B cell (primary cell): ENCODE measurements at regions not wholly inside any gene's neighbourhood (a gene's known extent, or its start where the extent isn't known, plus 50 kb on each side); places are given as distances from the start of the nearest gene placed in this dataset.
A peak's percentile ranks its signal among the peaks of the same experiment; 100 is the strongest.

Source experiments
- ATAC-seq: fragments of 200-7000 bp; cut with Tn5 transposase; one replicate; pipeline ENCODE4 v1.10.0; 2021; ENCODE audit warnings: low read depth, mild to moderate bottlenecking, moderate number of reproducible peaks, moderate library complexity
- CTCF ChIA-PET: fragments of 350-600 bp; sonication (Branson Sonifier 250); formaldehyde crosslinking; loops from one replicate; lab custom pipeline; 2021; ENCODE audit warnings: antibody characterized with exemption, inconsistent platforms; lab: Charles Lee
- POLR2A ChIA-PET: fragments of 350-600 bp; sonication (Branson Sonifier 250); formaldehyde crosslinking; loops from one replicate; lab custom pipeline; 2021; ENCODE audit warnings: antibody characterized with exemption; lab: Charles Lee
- DNase-seq: peaks from one replicate; pipeline ENCODE4 v3.0.0; 2013
- H2AFZ ChIP-seq: 2 replicates; pipeline ENCODE4 v1.6.1; 2012; ENCODE audit warnings: mild to moderate bottlenecking, low read depth, low read length; ENCODE audit not compliant: insufficient read depth, poor library complexity, severe bottlenecking
- H3K27ac ChIP-seq, 2 donors: 1 replicate in 1 of 2; 2 replicates in 1 of 2; pipeline ENCODE4 v1.5.1; 2012 to 2013; ENCODE audit warnings: low read length in 2 of 2, mild to moderate bottlenecking in 2 of 2, moderate library complexity in 1 of 2
- H3K27me3 ChIP-seq, 4 experiments: fragments of 200-600 bp in 1 of 4; sonication (generic) in 1 of 4; replicated peaks in 1 of 4; 1 replicate in 2 of 4; 2 replicates in 2 of 4; pipeline versions ENCODE4 v1.6.1 to v1.7.0; 2013 to 2016; ENCODE audit warnings: low read length in 3 of 4, mild to moderate bottlenecking in 2 of 4, mixed read lengths in 1 of 4, moderate library complexity in 1 of 4; ENCODE audit not compliant: insufficient read depth in 4 of 4, control insufficient read depth in 3 of 4; ENCODE audit errors: control extremely low read depth in 1 of 4
- H3K36me3 ChIP-seq, 2 experiments: replicated peaks in 1 of 2; 1 replicate in 1 of 2; 2 replicates in 1 of 2; pipeline versions ENCODE4 v1.6.1 to v1.7.1; 2013; ENCODE audit warnings: low read length in 1 of 2; ENCODE audit not compliant: insufficient read depth in 2 of 2, control insufficient read depth in 1 of 2; ENCODE audit errors: control extremely low read depth in 1 of 2, extremely low read depth in 1 of 2
- H3K4me1 ChIP-seq, 2 donors: fragments of 200-600 bp in 1 of 2; sonication (generic) in 1 of 2; 1 replicate in 1 of 2; 2 replicates in 1 of 2; pipeline versions ENCODE4 v1.5.1 to v1.6.1; 2013 to 2017; ENCODE audit warnings: low read length in 2 of 2; ENCODE audit not compliant: control insufficient read depth in 2 of 2, insufficient read depth in 2 of 2
- H3K4me2 ChIP-seq: replicated peaks from 2 replicates; pipeline ENCODE3; 2012; ENCODE audit warnings: mild to moderate bottlenecking, low read depth, low read length; ENCODE audit not compliant: poor library complexity, severe bottlenecking
- H3K4me3 ChIP-seq, 5 experiments: fragments of 200-600 bp in 1 of 5; sonication (generic) in 1 of 5; 1 replicate in 3 of 5; 2 replicates in 2 of 5; pipeline versions ENCODE4 v1.5.1 to v1.7.0; 2011 to 2016; ENCODE audit warnings: low read length in 4 of 5, mild to moderate bottlenecking in 4 of 5, low read depth in 2 of 5, control low read depth in 1 of 5, moderate library complexity in 1 of 5; ENCODE audit not compliant: insufficient read depth in 1 of 5; ENCODE audit errors: control extremely low read depth in 1 of 5, extremely low read depth in 1 of 5
- H3K79me2 ChIP-seq: fragments of 200-600 bp; sonication (generic); one replicate; pipeline ENCODE4 v1.6.0; 2016; ENCODE audit warnings: low read length; ENCODE audit not compliant: control insufficient read depth, insufficient read depth
- H3K9ac ChIP-seq: fragments of 200-600 bp; sonication (generic); 2 replicates; pipeline ENCODE4 v1.6.1; 2017; ENCODE audit warnings: mild to moderate bottlenecking, low read length, moderate library complexity
- H3K9me3 ChIP-seq, 3 donors: one replicate each; pipeline versions ENCODE4 v1.6.1 to v1.7.1; 2013; ENCODE audit warnings: low read length in 2 of 3; ENCODE audit not compliant: control insufficient read depth in 2 of 3, insufficient read depth in 1 of 3; ENCODE audit errors: control extremely low read depth in 1 of 3
- H4K20me1 ChIP-seq: 2 replicates; pipeline ENCODE4 v1.6.0; 2012; ENCODE audit warnings: mild to moderate bottlenecking, low read length; ENCODE audit not compliant: insufficient read depth, control insufficient read depth, poor library complexity, severe bottlenecking
- H3K27ac Mint-ChIP-seq: one replicate; pipeline ENCODE4 v1.8.0; 2021; ENCODE audit warnings: mixed read lengths
- H3K27me3 Mint-ChIP-seq: one replicate; pipeline ENCODE4 v1.8.0; 2021; ENCODE audit warnings: mixed read lengths
- H3K4me1 Mint-ChIP-seq: one replicate; pipeline ENCODE4 v1.8.0; 2021; ENCODE audit warnings: mixed read lengths
- H3K4me3 Mint-ChIP-seq: one replicate; pipeline ENCODE4 v1.8.0; 2021; ENCODE audit warnings: mixed read lengths
- H3K9me3 Mint-ChIP-seq: one replicate; pipeline ENCODE4 v1.8.0; 2022; ENCODE audit warnings: mixed read lengths; ENCODE audit not compliant: insufficient read depth
- CTCF ChIP-seq: fragments of 200-600 bp; IDR thresholded peaks from one replicate; pipeline ENCODE4 v1.8.0; 2022; ENCODE audit warnings: antibody characterized with exemption, mild to moderate bottlenecking
- EZH2 ChIP-seq: IDR thresholded peaks from 2 replicates; pipeline ENCODE4 v1.6.1; 2012; ENCODE audit warnings: borderline replicate concordance, low read depth, mild to moderate bottlenecking, moderate library complexity, low read length; ENCODE audit not compliant: insufficient read depth, poor library complexity, severe bottlenecking
- WGBS: methylation state at CpG from one replicate; pipeline ENCODE4 v1.1.5; 2013; ENCODE audit warnings: missing lambda C conversion rate; ENCODE audit not compliant: insufficient coverage; 5-methylcytosine and 5-hydroxymethylcytosine counted together
- intact Hi-C: fragments of 100-400 bp; cut with micrococcal nuclease; formaldehyde crosslinking; loops from one replicate; pipeline ENCODE4 v1.10.0; 2022

- Mint-ChIP-seq H3K27ac (peak overlapping the region; percentile 46), H3K4me3 (no peak overlapping the region), H3K9me3 (peaks cover 4% of the 10 kb centered on the region), H3K4me1 (peaks cover 33% of the 10 kb centered on the region), H3K27me3 (peaks cover 39% of the 10 kb centered on the region)
- peaks cover 33 to 53% of the 10 kb centered on the region in 2 donors for H3K4me1 ChIP-seq
- no peaks in the 10 kb centered on the region for H3K79me2 ChIP-seq
- intact Hi-C loops = no loop called here
- no peak overlapping the region for H3K9ac ChIP-seq
- WGBS = 87% methylated on average over 11 of the region's 16 CpGs
- H3K4me3 ChIP-seq = no peak overlapping the region
- H3K9me3 ChIP-seq = peaks cover 2 to 28% (median 5%) of the 10 kb centered on the region in 3 donors
- TF ChIP-seq CTCF (no peak), EZH2 (no peak)
- ATAC-seq = no peak
- ChIA-PET POLR2A (no interaction called here), CTCF (no interaction called here)
- no peaks in the 10 kb centered on the region for H4K20me1 ChIP-seq
- H3K36me3 ChIP-seq = no peaks in the 10 kb centered on the region
- no peak overlapping the region for H2AFZ ChIP-seq
- DNase-seq = no peak
- H3K4me2 ChIP-seq = no peak overlapping the region
- no peak overlapping the region for H3K27ac ChIP-seq
- peaks cover 0 to 60% (median 18%) of the 10 kb centered on the region in 4 experiments for H3K27me3 ChIP-seq
These were observed 144.9 kb upstream of the ID2 start for GRCh38 chr2:8536686-8537561.

GRCh38 chr2:8537562-8538155 lies 144.2 kb upstream of the ID2 start:
- Mint-ChIP-seq H3K4me3 (no peak overlapping the region), H3K4me1 (peaks cover 34% of the 10 kb centered on the region), H3K27me3 (peaks cover 46% of the 10 kb centered on the region), H3K27ac (no peak overlapping the region), H3K9me3 (no peaks in the 10 kb centered on the region)
- H3K4me1 ChIP-seq = peaks cover 37 to 54% of the 10 kb centered on the region in 2 donors
- no peaks in the 10 kb centered on the region for H4K20me1 ChIP-seq
- no peak for DNase-seq
- POLR2A ChIA-PET = no interaction called here
- H3K36me3 ChIP-seq = no peaks in the 10 kb centered on the region
- H3K79me2 ChIP-seq = no peaks in the 10 kb centered on the region
- no peak overlapping the region for H3K4me3 ChIP-seq
- TF ChIP-seq CTCF (no peak), EZH2 (no peak)
- CTCF ChIA-PET = no interaction called here
- H3K9me3 ChIP-seq = peaks cover 0 to 21% (median 1%) of the 10 kb centered on the region in 3 donors
- ATAC-seq = no peak
- no peak overlapping the region for H3K4me2 ChIP-seq
- intact Hi-C loops = no loop called here
- no peak overlapping the region for H3K9ac ChIP-seq
- no peak overlapping the region for H2AFZ ChIP-seq
- 74% methylated on average over 2 of the region's 4 CpGs for WGBS
- H3K27ac ChIP-seq = no peak overlapping the region
- peaks cover 0 to 61% (median 21%) of the 10 kb centered on the region in 4 experiments for H3K27me3 ChIP-seq
